ENCODE measurements at regions not wholly inside any gene's neighbourhood (a gene's known extent, or its start where the extent isn't known, plus 50 kb on each side); places are given as distances from the start of the nearest gene placed in this dataset.

GRCh38 chr12:60034147-60034546, 438.3 kb downstream of the SLC16A7 start:
- peaks cover 4% of the 10 kb centered on the region for H3K36me3 Mint-ChIP-seq
- no peaks in the 10 kb centered on the region for H3K4me1 Mint-ChIP-seq
- peaks cover 26% of the 10 kb centered on the region for H3K9me3 Mint-ChIP-seq
- DNase-seq (ENCODE audit: low spot score in 2 of 2, unreplicated experiment in 2 of 2), result no peak
- H3K4me3 Mint-ChIP-seq, result no peak overlapping the region
- H3K27ac Mint-ChIP-seq, result no peak overlapping the region
- H3K27me3 Mint-ChIP-seq (ENCODE audit: low read depth), result no peaks in the 10 kb centered on the region
- TF ChIP-seq CTCF (IDR thresholded peaks at IDR 0.05; ENCODE audit: unreplicated experiment), result no peak

GRCh38 chr12:60035835-60036234, 440.0 kb downstream of the SLC16A7 start:
- Mint-ChIP-seq H3K4me1 (no peaks in the 10 kb centered on the region), H3K27me3 (ENCODE audit: low read depth) (no peaks in the 10 kb centered on the region), H3K36me3 (peaks cover 4% of the 10 kb centered on the region), H3K27ac (no peak overlapping the region), H3K9me3 (peaks cover 26% of the 10 kb centered on the region), H3K4me3 (no peak overlapping the region)
- DNase-seq (ENCODE audit: low spot score in 2 of 2, unreplicated experiment in 2 of 2), result no peak
- no peak for TF ChIP-seq CTCF (IDR thresholded peaks at IDR 0.05; ENCODE audit: unreplicated experiment)

- no peak overlapping the region for H3K4me3 Mint-ChIP-seq
- DNase-seq (ENCODE audit: low spot score in 2 of 2, unreplicated experiment in 2 of 2), result no peak
- H3K27ac Mint-ChIP-seq, result no peak overlapping the region
- TF ChIP-seq CTCF (IDR thresholded peaks at IDR 0.05; ENCODE audit: unreplicated experiment), result no peak
- no peaks in the 10 kb centered on the region for H3K9me3 Mint-ChIP-seq
- H3K4me1 Mint-ChIP-seq, result peaks cover 9% of the 10 kb centered on the region
- H3K27me3 Mint-ChIP-seq (ENCODE audit: low read depth), result no peaks in the 10 kb centered on the region
- no peaks in the 10 kb centered on the region for H3K36me3 Mint-ChIP-seq
Observed at GRCh38 chr12:60042835-60043234, 447.0 kb downstream of the SLC16A7 start.

GRCh38 chr12:60043236-60043635, 447.4 kb downstream of the SLC16A7 start:
- H3K9me3 Mint-ChIP-seq, result no peaks in the 10 kb centered on the region
- no peak overlapping the region for H3K4me3 Mint-ChIP-seq
- no peak for DNase-seq (ENCODE audit: low spot score in 2 of 2, unreplicated experiment in 2 of 2)
- no peaks in the 10 kb centered on the region for H3K36me3 Mint-ChIP-seq
- no peaks in the 10 kb centered on the region for H3K27me3 Mint-ChIP-seq (ENCODE audit: low read depth)
- H3K4me1 Mint-ChIP-seq, result peaks cover 9% of the 10 kb centered on the region
- no peak overlapping the region for H3K27ac Mint-ChIP-seq
- TF ChIP-seq CTCF (IDR thresholded peaks at IDR 0.05; ENCODE audit: unreplicated experiment), result no peak

GRCh38 chr12:60052483-60052882, 456.7 kb downstream of the SLC16A7 start:
- H3K4me3 Mint-ChIP-seq, result no peak overlapping the region
- no peaks in the 10 kb centered on the region for H3K4me1 Mint-ChIP-seq

More at GRCh38 chr12:60052483-60052882, 456.7 kb downstream of the SLC16A7 start:
- Mint-ChIP-seq H3K36me3 (no peaks in the 10 kb centered on the region), H3K27ac (no peak overlapping the region), H3K27me3 (ENCODE audit: low read depth) (no peaks in the 10 kb centered on the region), H3K9me3 (no peaks in the 10 kb centered on the region)
- DNase-seq (ENCODE audit: low spot score in 2 of 2, unreplicated experiment in 2 of 2), result no peak
- TF ChIP-seq CTCF (IDR thresholded peaks at IDR 0.05; ENCODE audit: unreplicated experiment), result no peak
